Neuronal stem cell (in vitro differentiated cells): ENCODE measurements at regions not wholly inside any gene's neighbourhood (a gene's known extent, or its start where the extent isn't known, plus 50 kb on each side); places are given as distances from the start of the nearest gene placed in this dataset.

Source experiments
- DNase-seq: peaks from one replicate; pipeline ENCODE4 v3.0.0-alpha.2; 2013; ENCODE audit warnings: low spot score
- H2AFZ ChIP-seq: one replicate; pipeline ENCODE4 v1.6.1; 2013; ENCODE audit warnings: mild to moderate bottlenecking, low read length, inconsistent platforms
- H2AK5ac ChIP-seq: 2 replicates; pipeline ENCODE4 v1.6.1; 2013; ENCODE audit warnings: low read depth, mild to moderate bottlenecking, inconsistent platforms, low read length, moderate library complexity, mixed read lengths
- H2BK120ac ChIP-seq: 2 replicates; pipeline ENCODE4 v1.6.1; 2013; ENCODE audit warnings: low read depth, mild to moderate bottlenecking, inconsistent platforms, low read length, moderate library complexity, mixed read lengths
- H2BK12ac ChIP-seq: one replicate; pipeline ENCODE4 v1.6.1; 2013; ENCODE audit warnings: low read length, inconsistent platforms
- H2BK15ac ChIP-seq: 2 replicates; pipeline ENCODE4 v1.6.1; 2013; ENCODE audit warnings: mild to moderate bottlenecking, low read length, inconsistent platforms, mixed read lengths
- H2BK5ac ChIP-seq: one replicate; pipeline ENCODE4 v1.6.1; 2013; ENCODE audit warnings: inconsistent platforms, mild to moderate bottlenecking, low read length, moderate library complexity
- H3K14ac ChIP-seq: one replicate; pipeline ENCODE4 v1.6.1; 2013; ENCODE audit warnings: low read length, inconsistent platforms
- H3K18ac ChIP-seq: 2 replicates; pipeline ENCODE4 v1.6.1; 2013; ENCODE audit warnings: low read length, inconsistent platforms
- H3K23ac ChIP-seq: 2 replicates; pipeline ENCODE4 v1.6.1; 2013; ENCODE audit warnings: low read depth, mild to moderate bottlenecking, mixed read lengths, low read length, inconsistent platforms; ENCODE audit not compliant: poor library complexity
- H3K27ac ChIP-seq: replicated peaks from 3 replicates; pipeline ENCODE4 v1.5.1; 2013; ENCODE audit warnings: low read length, inconsistent platforms
- H3K27me3 ChIP-seq, 3 experiments: 2 replicates each; pipeline ENCODE4 v1.6.1; 2013; ENCODE audit warnings: low read length in 3 of 3, mild to moderate bottlenecking in 2 of 3, inconsistent platforms in 1 of 3, low read depth in 1 of 3, mixed read lengths in 1 of 3, moderate library complexity in 1 of 3; ENCODE audit not compliant: control insufficient read depth in 3 of 3, insufficient read depth in 3 of 3
- H3K36me3 ChIP-seq, 2 donors: replicated peaks in 1 of 2; 2 replicates each; pipeline ENCODE4 v1.6.1; 2013; ENCODE audit warnings: low read length in 2 of 2; ENCODE audit not compliant: control insufficient read depth in 2 of 2, insufficient read depth in 2 of 2
- H3K4ac ChIP-seq: 2 replicates; pipeline ENCODE4 v1.6.1; 2013; ENCODE audit warnings: inconsistent platforms, mild to moderate bottlenecking, low read length, moderate library complexity
- H3K4me1 ChIP-seq, 2 donors: 1 replicate in 1 of 2; 2 replicates in 1 of 2; pipeline ENCODE4 v1.6.1; 2013; ENCODE audit warnings: low read length in 2 of 2, low read depth in 1 of 2; ENCODE audit not compliant: control insufficient read depth in 2 of 2, insufficient read depth in 1 of 2
- H3K4me2 ChIP-seq: one replicate; pipeline ENCODE4 v1.6.1; 2013; ENCODE audit warnings: mild to moderate bottlenecking, low read length, inconsistent platforms; ENCODE audit not compliant: insufficient read depth, poor library complexity, severe bottlenecking
- H3K4me3 ChIP-seq, 2 donors: 2 replicates each; pipeline ENCODE4 v1.5.1; 2013; ENCODE audit warnings: low read length in 2 of 2, mild to moderate bottlenecking in 2 of 2, inconsistent platforms in 1 of 2, moderate library complexity in 1 of 2
- H3K79me1 ChIP-seq: one replicate; pipeline ENCODE4 v1.6.1; 2013; ENCODE audit warnings: low read depth, mild to moderate bottlenecking, inconsistent platforms, low read length, moderate library complexity
- H3K9ac ChIP-seq: one replicate; pipeline ENCODE4 v1.6.1; 2013; ENCODE audit warnings: mild to moderate bottlenecking, low read depth, low read length, inconsistent platforms; ENCODE audit not compliant: poor library complexity
- H3K9me3 ChIP-seq, 2 donors: replicated peaks in 1 of 2; 2 replicates each; pipeline versions ENCODE3 to v1.6.1; 2013; ENCODE audit warnings: low read length in 2 of 2, mild to moderate bottlenecking in 2 of 2, inconsistent platforms in 1 of 2, low read depth in 1 of 2, mixed read lengths in 1 of 2, moderate library complexity in 1 of 2; ENCODE audit not compliant: control insufficient read depth in 2 of 2, insufficient read depth in 1 of 2
- H4K8ac ChIP-seq: one replicate; pipeline ENCODE4 v1.6.1; 2013; ENCODE audit warnings: low read depth, mild to moderate bottlenecking, inconsistent platforms, low read length, moderate library complexity
- H4K91ac ChIP-seq: one replicate; pipeline ENCODE4 v1.6.1; 2013; ENCODE audit warnings: low read length, low read depth, mild to moderate bottlenecking, inconsistent platforms; ENCODE audit not compliant: poor library complexity
- WGBS, 2 donors: extraction: QIAGEN DNeasy Blood & Tissue Kit; methylation state at CpG; one replicate each; pipeline ENCODE4 v1.1.7; 2013; ENCODE audit warnings: missing lambda C conversion rate in 2 of 2, mixed read lengths in 1 of 2; ENCODE audit not compliant: insufficient read length in 2 of 2, insufficient replicate concordance in 1 of 2; ENCODE audit errors: extremely low coverage in 2 of 2; 5-methylcytosine and 5-hydroxymethylcytosine counted together

- no CpG with 5 or more reads among the region's 5 CpGs for WGBS, 2 donors
Measured at GRCh38 chr16:49112754-49113153, 168.9 kb downstream of the CBLN1 start.

GRCh38 chr16:49111351-49111750 lies 170.3 kb downstream of the CBLN1 start:
- H3K18ac ChIP-seq = no peak overlapping the region

More at GRCh38 chr16:49112754-49113153, 168.9 kb downstream of the CBLN1 start:
- H2BK120ac ChIP-seq = no peak overlapping the region
- no peak for DNase-seq
- no peak overlapping the region for H3K9ac ChIP-seq
- H4K91ac ChIP-seq = no peak overlapping the region
- no peaks in the 10 kb centered on the region for H3K36me3 ChIP-seq
- no peak overlapping the region for H3K14ac ChIP-seq
- H3K18ac ChIP-seq = peak overlapping the region; percentile 27
- H3K79me1 ChIP-seq = no peaks in the 10 kb centered on the region
- H2AK5ac ChIP-seq = no peak overlapping the region
- H3K4ac ChIP-seq = no peak overlapping the region
- H2BK5ac ChIP-seq = no peak overlapping the region
- no peaks in the 10 kb centered on the region for H3K27me3 ChIP-seq
- no peak overlapping the region for H3K27ac ChIP-seq
- H3K4me3 ChIP-seq = no peak overlapping the region
- peaks cover 0 to 3% of the 10 kb centered on the region in 2 donors for H3K4me1 ChIP-seq
- no peak overlapping the region for H2BK15ac ChIP-seq
- H4K8ac ChIP-seq = no peak overlapping the region
- no peak overlapping the region for H2AFZ ChIP-seq
- no peak overlapping the region for H3K23ac ChIP-seq
- no peaks in the 10 kb centered on the region for H3K9me3 ChIP-seq
- H2BK12ac ChIP-seq = no peak overlapping the region
- H3K4me2 ChIP-seq = no peak overlapping the region

GRCh38 chr16:49108611-49109010 lies 173.0 kb downstream of the CBLN1 start:
- no peak overlapping the region for H4K91ac ChIP-seq
- H3K4me1 ChIP-seq = peaks cover 0 to 1% of the 10 kb centered on the region in 2 donors
- no peaks in the 10 kb centered on the region for H3K79me1 ChIP-seq
- H3K4ac ChIP-seq = no peak overlapping the region
- no peak overlapping the region for H2BK12ac ChIP-seq
- no peak for DNase-seq
- H3K18ac ChIP-seq = peak overlapping the region; percentile 55
- H2BK5ac ChIP-seq = no peak overlapping the region
- no peak overlapping the region for H3K23ac ChIP-seq
- H3K4me2 ChIP-seq = no peak overlapping the region
- H3K14ac ChIP-seq = no peak overlapping the region
- H2AK5ac ChIP-seq = no peak overlapping the region
- no peaks in the 10 kb centered on the region for H3K27me3 ChIP-seq
- H3K27ac ChIP-seq = no peak overlapping the region
- H3K9me3 ChIP-seq = no peaks in the 10 kb centered on the region
- no peak overlapping the region for H3K9ac ChIP-seq
- WGBS, 2 donors = no CpG with 5 or more reads among the region's 3 CpGs
- H3K4me3 ChIP-seq = no peak overlapping the region
- H2BK120ac ChIP-seq = no peak overlapping the region
- no peaks in the 10 kb centered on the region for H3K36me3 ChIP-seq
- H4K8ac ChIP-seq = no peak overlapping the region
- no peak overlapping the region for H2BK15ac ChIP-seq
- H2AFZ ChIP-seq = no peak overlapping the region

More at GRCh38 chr16:49111351-49111750, 170.3 kb downstream of the CBLN1 start:
- Histone ChIP-seq H3K9me3 (no peaks in the 10 kb centered on the region), H3K27me3 (no peaks in the 10 kb centered on the region), H2BK120ac (no peak overlapping the region), H2BK5ac (no peak overlapping the region), H3K79me1 (no peaks in the 10 kb centered on the region), H3K14ac (no peak overlapping the region), H3K4ac (no peak overlapping the region), H3K4me2 (no peak overlapping the region), H2AK5ac (no peak overlapping the region), H3K27ac (no peak overlapping the region), H4K91ac (no peak overlapping the region), H2AFZ (no peak overlapping the region), H3K4me3 (no peak overlapping the region), H2BK15ac (no peak overlapping the region), H2BK12ac (no peak overlapping the region), H3K9ac (no peak overlapping the region), H3K36me3 (no peaks in the 10 kb centered on the region), H3K4me1 (peaks cover 0 to 4% of the 10 kb centered on the region in 2 donors), H3K23ac (no peak overlapping the region), H4K8ac (no peak overlapping the region)
- DNase-seq = no peak
- no CpG with 5 or more reads among the region's 1 CpG for WGBS, 2 donors

- H4K91ac ChIP-seq = no peak overlapping the region
- H3K4me3 ChIP-seq = no peak overlapping the region
- H3K4ac ChIP-seq = no peak overlapping the region
- no peaks in the 10 kb centered on the region for H3K36me3 ChIP-seq
- H3K9ac ChIP-seq = no peak overlapping the region
- no peaks in the 10 kb centered on the region for H3K9me3 ChIP-seq
- no peaks in the 10 kb centered on the region for H3K79me1 ChIP-seq
- peaks cover 0 to 1% of the 10 kb centered on the region in 2 donors for H3K4me1 ChIP-seq
- H3K27ac ChIP-seq = no peak overlapping the region
- DNase-seq = no peak
- H3K27me3 ChIP-seq = no peaks in the 10 kb centered on the region
- no peak overlapping the region for H2BK12ac ChIP-seq
- H3K4me2 ChIP-seq = no peak overlapping the region
- no peak overlapping the region for H3K23ac ChIP-seq
- no peak overlapping the region for H2BK5ac ChIP-seq
- no peak overlapping the region for H3K14ac ChIP-seq
- H4K8ac ChIP-seq = no peak overlapping the region
- no peak overlapping the region for H2BK15ac ChIP-seq
- H2AK5ac ChIP-seq = no peak overlapping the region
- H3K18ac ChIP-seq = no peak overlapping the region
- WGBS, 2 donors = no CpG with 5 or more reads among the region's 3 CpGs
- no peak overlapping the region for H2BK120ac ChIP-seq
- no peak overlapping the region for H2AFZ ChIP-seq
Measured at GRCh38 chr16:49103298-49103697, 178.3 kb downstream of the CBLN1 start.
